ENCODE measurements at regions not wholly inside any gene's neighbourhood (a gene's known extent, or its start where the extent isn't known, plus 50 kb on each side); places are given as distances from the start of the nearest gene placed in this dataset.

DNA sequence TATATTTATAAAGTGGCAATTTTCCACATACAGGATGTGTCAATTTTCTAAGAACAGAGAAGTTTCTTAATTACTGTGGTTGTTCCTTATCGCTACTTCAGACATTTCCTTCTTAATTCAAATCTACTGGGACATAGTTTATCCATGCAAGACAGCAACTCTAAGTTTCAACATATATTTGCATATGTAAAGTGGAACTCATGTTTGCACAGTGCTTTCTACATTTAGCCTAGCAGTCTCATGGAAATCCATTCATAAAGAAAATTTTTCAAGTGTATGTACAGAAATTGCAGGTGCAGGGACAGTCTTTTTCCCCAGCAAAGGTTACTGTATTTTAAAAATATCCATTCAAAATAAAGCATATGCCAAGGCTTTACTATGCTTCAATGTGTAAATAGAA is 956.7 kb upstream of the SEL1L start:
- H3K36me3 Mint-ChIP-seq: no peaks in the 10 kb centered on the region
- H3K27ac ChIP-seq (ENCODE audit: low read depth in 1 of 2, low read length in 2 of 2): no peak overlapping the region
- H3K4me1 ChIP-seq (ENCODE audit: control insufficient read depth in 1 of 2, insufficient read depth in 2 of 2, low read length in 2 of 2): no peaks in the 10 kb centered on the region
- no peak overlapping the region for H2AFZ ChIP-seq (ENCODE audit: insufficient read depth, low read depth, low read length, poor library complexity, severe bottlenecking)
- H3K4me1 Mint-ChIP-seq: no peaks in the 10 kb centered on the region
- TF ChIP-seq, protein P1, sequence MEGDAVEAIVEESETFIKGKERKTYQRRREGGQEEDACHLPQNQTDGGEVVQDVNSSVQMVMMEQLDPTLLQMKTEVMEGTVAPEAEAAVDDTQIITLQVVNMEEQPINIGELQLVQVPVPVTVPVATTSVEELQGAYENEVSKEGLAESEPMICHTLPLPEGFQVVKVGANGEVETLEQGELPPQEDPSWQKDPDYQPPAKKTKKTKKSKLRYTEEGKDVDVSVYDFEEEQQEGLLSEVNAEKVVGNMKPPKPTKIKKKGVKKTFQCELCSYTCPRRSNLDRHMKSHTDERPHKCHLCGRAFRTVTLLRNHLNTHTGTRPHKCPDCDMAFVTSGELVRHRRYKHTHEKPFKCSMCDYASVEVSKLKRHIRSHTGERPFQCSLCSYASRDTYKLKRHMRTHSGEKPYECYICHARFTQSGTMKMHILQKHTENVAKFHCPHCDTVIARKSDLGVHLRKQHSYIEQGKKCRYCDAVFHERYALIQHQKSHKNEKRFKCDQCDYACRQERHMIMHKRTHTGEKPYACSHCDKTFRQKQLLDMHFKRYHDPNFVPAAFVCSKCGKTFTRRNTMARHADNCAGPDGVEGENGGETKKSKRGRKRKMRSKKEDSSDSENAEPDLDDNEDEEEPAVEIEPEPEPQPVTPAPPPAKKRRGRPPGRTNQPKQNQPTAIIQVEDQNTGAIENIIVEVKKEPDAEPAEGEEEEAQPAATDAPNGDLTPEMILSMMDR (IDR thresholded peaks at IDR 0.05): no peak
- no peak overlapping the region for H3K27ac Mint-ChIP-seq
- no peak overlapping the region for H3K4me3 ChIP-seq (replicated peaks in 1 of 3; ENCODE audit: low read depth in 2 of 3, low read length in 3 of 3)
- no peak overlapping the region for H3K4me3 Mint-ChIP-seq
- H3K9ac ChIP-seq (ENCODE audit: insufficient read depth, low read length, poor library complexity, severe bottlenecking): no peak overlapping the region
- H3K27me3 ChIP-seq (ENCODE audit: control insufficient read depth in 2 of 2, insufficient read depth in 2 of 2, low read length in 2 of 2): no peaks in the 10 kb centered on the region
- H3K4me2 ChIP-seq (replicated peaks; ENCODE audit: extremely low read depth, low read length, poor library complexity, severe bottlenecking): no peak overlapping the region
- peaks cover 0 to 6% (median 4%) of the 10 kb centered on the region in 7 donors for H3K9me3 Mint-ChIP-seq
- no peak for DNase-seq
- no peaks in the 10 kb centered on the region for H3K27me3 Mint-ChIP-seq (ENCODE audit: low read depth in 3 of 3)
- H3K9me3 ChIP-seq (replicated peaks in 1 of 2; ENCODE audit: control insufficient read depth in 1 of 2, insufficient read depth in 1 of 2, low read length in 2 of 2): no peaks in the 10 kb centered on the region
- WGBS (ENCODE audit: insufficient coverage): no CpG with 5 or more reads among the region's 1 CpG
- no peaks in the 10 kb centered on the region for H3K79me2 ChIP-seq (ENCODE audit: insufficient read depth, low read length)
- H4K20me1 ChIP-seq (ENCODE audit: insufficient read depth, low read length): no peaks in the 10 kb centered on the region
- intact Hi-C loops (cut with micrococcal nuclease): no loop called here
- no peaks in the 10 kb centered on the region for H3K36me3 ChIP-seq (replicated peaks in 1 of 2; ENCODE audit: control insufficient read depth in 1 of 2, insufficient read depth in 2 of 2, low read length in 2 of 2)

DNA sequence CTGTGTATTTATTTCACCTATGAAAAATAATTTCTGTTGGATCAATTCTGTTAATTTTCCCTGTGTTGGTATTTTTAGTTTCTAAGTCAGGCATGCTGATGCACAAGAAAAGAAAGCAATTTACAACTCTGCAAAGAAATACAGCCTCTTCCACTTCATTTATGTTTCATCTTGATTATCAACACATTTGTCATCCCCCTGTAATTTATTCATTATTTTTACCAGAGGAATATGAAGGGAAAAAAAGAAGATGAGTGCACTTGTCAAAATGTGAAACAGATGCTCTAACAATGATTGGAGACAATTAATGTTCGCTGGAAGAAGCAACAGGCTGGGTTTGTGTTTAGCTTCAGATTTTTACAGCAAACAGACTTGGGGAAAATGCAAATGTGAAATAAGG is 958.5 kb upstream of the SEL1L start:
- Mint-ChIP-seq H3K9me3 (peaks cover 0 to 6% (median 3%) of the 10 kb centered on the region in 7 donors), H3K27ac (no peak overlapping the region), H3K27me3 (ENCODE audit: low read depth in 3 of 3) (no peaks in the 10 kb centered on the region), H3K36me3 (no peaks in the 10 kb centered on the region), H3K4me1 (no peaks in the 10 kb centered on the region), H3K4me3 (no peak overlapping the region)
- H4K20me1 ChIP-seq (ENCODE audit: insufficient read depth, low read length): no peaks in the 10 kb centered on the region
- WGBS (ENCODE audit: insufficient coverage): no CpG with 5 or more reads among the region's 1 CpG
- no peaks in the 10 kb centered on the region for H3K36me3 ChIP-seq (replicated peaks in 1 of 2; ENCODE audit: control insufficient read depth in 1 of 2, insufficient read depth in 2 of 2, low read length in 2 of 2)
- H3K27me3 ChIP-seq (ENCODE audit: control insufficient read depth in 2 of 2, insufficient read depth in 2 of 2, low read length in 2 of 2): no peaks in the 10 kb centered on the region
- no peak for DNase-seq
- intact Hi-C loops (cut with micrococcal nuclease): no loop called here
- H3K79me2 ChIP-seq (ENCODE audit: insufficient read depth, low read length): no peaks in the 10 kb centered on the region
- no peak overlapping the region for H2AFZ ChIP-seq (ENCODE audit: insufficient read depth, low read depth, low read length, poor library complexity, severe bottlenecking)
- no peak overlapping the region for H3K27ac ChIP-seq (ENCODE audit: low read depth in 1 of 2, low read length in 2 of 2)
- no peaks in the 10 kb centered on the region for H3K9me3 ChIP-seq (replicated peaks in 1 of 2; ENCODE audit: control insufficient read depth in 1 of 2, insufficient read depth in 1 of 2, low read length in 2 of 2)
- H3K4me1 ChIP-seq (ENCODE audit: control insufficient read depth in 1 of 2, insufficient read depth in 2 of 2, low read length in 2 of 2): no peaks in the 10 kb centered on the region
- H3K4me2 ChIP-seq (replicated peaks; ENCODE audit: extremely low read depth, low read length, poor library complexity, severe bottlenecking): no peak overlapping the region
- H3K9ac ChIP-seq (ENCODE audit: insufficient read depth, low read length, poor library complexity, severe bottlenecking): no peak overlapping the region
- H3K4me3 ChIP-seq (replicated peaks in 1 of 3; ENCODE audit: low read depth in 2 of 3, low read length in 3 of 3): no peak overlapping the region
- TF ChIP-seq, protein P1 (IDR thresholded peaks at IDR 0.05): no peak

Measured in CD14-positive monocyte (primary cell).